ENCODE measurements at regions not wholly inside any gene's neighbourhood (a gene's known extent, or its start where the extent isn't known, plus 50 kb on each side); places are given as distances from the start of the nearest gene placed in this dataset.

GRCh38 chrX:22360129-22360528 lies 87.4 kb downstream of the CBLL2 start:
- Histone ChIP-seq H3K27me3 (ENCODE audit: insufficient read depth, low read length) (no peaks in the 10 kb centered on the region), H3K4me1 (ENCODE audit: insufficient read depth, low read length) (no peaks in the 10 kb centered on the region), H3K9ac (ENCODE audit: low read depth, low read length) (no peak overlapping the region), H3K9me3 (ENCODE audit: insufficient read depth, low read depth, low read length) (no peaks in the 10 kb centered on the region), H3K4me3 (ENCODE audit: low read length) (no peak overlapping the region), H3K27ac (ENCODE audit: low read length) (no peak overlapping the region), H3K36me3 (ENCODE audit: insufficient read depth, low read depth, low read length) (no peaks in the 10 kb centered on the region)

- Histone ChIP-seq H3K4me3 (ENCODE audit: low read length) (no peak overlapping the region), H3K9ac (ENCODE audit: low read depth, low read length) (no peak overlapping the region), H3K27ac (ENCODE audit: low read length) (no peak overlapping the region), H3K4me1 (ENCODE audit: insufficient read depth, low read length) (no peaks in the 10 kb centered on the region), H3K27me3 (ENCODE audit: insufficient read depth, low read length) (no peaks in the 10 kb centered on the region), H3K9me3 (ENCODE audit: insufficient read depth, low read depth, low read length) (no peaks in the 10 kb centered on the region), H3K36me3 (ENCODE audit: insufficient read depth, low read depth, low read length) (no peaks in the 10 kb centered on the region)
These were observed 92.7 kb downstream of the CBLL2 start for GRCh38 chrX:22365460-22365859.

- Histone ChIP-seq H3K27ac (ENCODE audit: low read length) (no peak overlapping the region), H3K9me3 (ENCODE audit: insufficient read depth, low read depth, low read length) (no peaks in the 10 kb centered on the region), H3K4me1 (ENCODE audit: insufficient read depth, low read length) (no peaks in the 10 kb centered on the region), H3K4me3 (ENCODE audit: low read length) (no peak overlapping the region), H3K9ac (ENCODE audit: low read depth, low read length) (no peak overlapping the region), H3K27me3 (ENCODE audit: insufficient read depth, low read length) (no peaks in the 10 kb centered on the region), H3K36me3 (ENCODE audit: insufficient read depth, low read depth, low read length) (no peaks in the 10 kb centered on the region)
These were observed 93.5 kb downstream of the CBLL2 start for GRCh38 chrX:22366166-22366702.

- H3K9me3 ChIP-seq (ENCODE audit: insufficient read depth, low read depth, low read length) = no peaks in the 10 kb centered on the region
- H3K9ac ChIP-seq (ENCODE audit: low read depth, low read length) = no peak overlapping the region
- H3K4me3 ChIP-seq (ENCODE audit: low read length) = no peak overlapping the region
- H3K27me3 ChIP-seq (ENCODE audit: insufficient read depth, low read length) = no peaks in the 10 kb centered on the region
- H3K27ac ChIP-seq (ENCODE audit: low read length) = no peak overlapping the region
- no peaks in the 10 kb centered on the region for H3K4me1 ChIP-seq (ENCODE audit: insufficient read depth, low read length)
- no peaks in the 10 kb centered on the region for H3K36me3 ChIP-seq (ENCODE audit: insufficient read depth, low read depth, low read length)
These were observed 94.2 kb downstream of the CBLL2 start for GRCh38 chrX:22366906-22367305.

GRCh38 chrX:22373094-22373493 lies 100.4 kb downstream of the CBLL2 start:
- H3K9me3 ChIP-seq (ENCODE audit: insufficient read depth, low read depth, low read length) = no peaks in the 10 kb centered on the region
- no peaks in the 10 kb centered on the region for H3K27me3 ChIP-seq (ENCODE audit: insufficient read depth, low read length)
- no peak overlapping the region for H3K9ac ChIP-seq (ENCODE audit: low read depth, low read length)
- H3K36me3 ChIP-seq (ENCODE audit: insufficient read depth, low read depth, low read length) = no peaks in the 10 kb centered on the region
- no peak overlapping the region for H3K27ac ChIP-seq (ENCODE audit: low read length)
- no peak overlapping the region for H3K4me3 ChIP-seq (ENCODE audit: low read length)
- H3K4me1 ChIP-seq (ENCODE audit: insufficient read depth, low read length) = no peaks in the 10 kb centered on the region

GRCh38 chrX:22373766-22374165 lies 101.1 kb downstream of the CBLL2 start:
- Histone ChIP-seq H3K27ac (ENCODE audit: low read length) (no peak overlapping the region), H3K4me1 (ENCODE audit: insufficient read depth, low read length) (no peaks in the 10 kb centered on the region), H3K36me3 (ENCODE audit: insufficient read depth, low read depth, low read length) (no peaks in the 10 kb centered on the region), H3K9ac (ENCODE audit: low read depth, low read length) (no peak overlapping the region), H3K27me3 (ENCODE audit: insufficient read depth, low read length) (no peaks in the 10 kb centered on the region), H3K4me3 (ENCODE audit: low read length) (no peak overlapping the region), H3K9me3 (ENCODE audit: insufficient read depth, low read depth, low read length) (no peaks in the 10 kb centered on the region)

- Histone ChIP-seq H3K4me3 (ENCODE audit: low read length) (no peak overlapping the region), H3K9ac (ENCODE audit: low read depth, low read length) (no peak overlapping the region), H3K4me1 (ENCODE audit: insufficient read depth, low read length) (no peaks in the 10 kb centered on the region), H3K27me3 (ENCODE audit: insufficient read depth, low read length) (no peaks in the 10 kb centered on the region), H3K36me3 (ENCODE audit: insufficient read depth, low read depth, low read length) (no peaks in the 10 kb centered on the region), H3K27ac (ENCODE audit: low read length) (no peak overlapping the region), H3K9me3 (ENCODE audit: insufficient read depth, low read depth, low read length) (no peaks in the 10 kb centered on the region)
These were observed 103.7 kb downstream of the CBLL2 start for GRCh38 chrX:22376369-22376768.

GRCh38 chrX:22378296-22378695 lies 105.6 kb downstream of the CBLL2 start:
- Histone ChIP-seq H3K9ac (ENCODE audit: low read depth, low read length) (no peak overlapping the region), H3K9me3 (ENCODE audit: insufficient read depth, low read depth, low read length) (no peaks in the 10 kb centered on the region), H3K27me3 (ENCODE audit: insufficient read depth, low read length) (no peaks in the 10 kb centered on the region), H3K4me1 (ENCODE audit: insufficient read depth, low read length) (no peaks in the 10 kb centered on the region), H3K27ac (ENCODE audit: low read length) (no peak overlapping the region), H3K4me3 (ENCODE audit: low read length) (no peak overlapping the region), H3K36me3 (ENCODE audit: insufficient read depth, low read depth, low read length) (no peaks in the 10 kb centered on the region)

GRCh38 chrX:22383988-22384387 lies 111.3 kb downstream of the CBLL2 start:
- Histone ChIP-seq H3K4me3 (ENCODE audit: low read length) (no peak overlapping the region), H3K36me3 (ENCODE audit: insufficient read depth, low read depth, low read length) (no peaks in the 10 kb centered on the region), H3K27me3 (ENCODE audit: insufficient read depth, low read length) (no peaks in the 10 kb centered on the region), H3K9ac (ENCODE audit: low read depth, low read length) (no peak overlapping the region), H3K27ac (ENCODE audit: low read length) (no peak overlapping the region), H3K9me3 (ENCODE audit: insufficient read depth, low read depth, low read length) (no peaks in the 10 kb centered on the region), H3K4me1 (ENCODE audit: insufficient read depth, low read length) (no peaks in the 10 kb centered on the region)

GRCh38 chrX:22389556-22390179 lies 117.0 kb downstream of the CBLL2 start:
- H3K9ac ChIP-seq (ENCODE audit: low read depth, low read length) = no peak overlapping the region
- no peaks in the 10 kb centered on the region for H3K27me3 ChIP-seq (ENCODE audit: insufficient read depth, low read length)
- no peaks in the 10 kb centered on the region for H3K36me3 ChIP-seq (ENCODE audit: insufficient read depth, low read depth, low read length)
- H3K9me3 ChIP-seq (ENCODE audit: insufficient read depth, low read depth, low read length) = no peaks in the 10 kb centered on the region
- no peaks in the 10 kb centered on the region for H3K4me1 ChIP-seq (ENCODE audit: insufficient read depth, low read length)
- H3K27ac ChIP-seq (ENCODE audit: low read length) = no peak overlapping the region
- no peak overlapping the region for H3K4me3 ChIP-seq (ENCODE audit: low read length)

GRCh38 chrX:22392133-22392948 lies 119.6 kb downstream of the CBLL2 start:
- H3K9me3 ChIP-seq (ENCODE audit: insufficient read depth, low read depth, low read length) = no peaks in the 10 kb centered on the region
- H3K36me3 ChIP-seq (ENCODE audit: insufficient read depth, low read depth, low read length) = no peaks in the 10 kb centered on the region
- H3K27me3 ChIP-seq (ENCODE audit: insufficient read depth, low read length) = no peaks in the 10 kb centered on the region
- H3K9ac ChIP-seq (ENCODE audit: low read depth, low read length) = no peak overlapping the region
- H3K4me1 ChIP-seq (ENCODE audit: insufficient read depth, low read length) = no peaks in the 10 kb centered on the region
- no peak overlapping the region for H3K4me3 ChIP-seq (ENCODE audit: low read length)
- no peak overlapping the region for H3K27ac ChIP-seq (ENCODE audit: low read length)

GRCh38 chrX:22395372-22395771 lies 122.7 kb downstream of the CBLL2 start:
- Histone ChIP-seq H3K4me1 (ENCODE audit: insufficient read depth, low read length) (no peaks in the 10 kb centered on the region), H3K27me3 (ENCODE audit: insufficient read depth, low read length) (no peaks in the 10 kb centered on the region), H3K4me3 (ENCODE audit: low read length) (no peak overlapping the region), H3K9me3 (ENCODE audit: insufficient read depth, low read depth, low read length) (no peaks in the 10 kb centered on the region), H3K9ac (ENCODE audit: low read depth, low read length) (no peak overlapping the region), H3K36me3 (ENCODE audit: insufficient read depth, low read depth, low read length) (no peaks in the 10 kb centered on the region), H3K27ac (ENCODE audit: low read length) (no peak overlapping the region)
